K562 (cell line): ENCODE measurements at regions not wholly inside any gene's neighbourhood (a gene's known extent, or its start where the extent isn't known, plus 50 kb on each side); places are given as distances from the start of the nearest gene placed in this dataset.
A peak's percentile ranks its signal among the peaks of the same experiment; 100 is the strongest.

Experiments used
- ATAC-seq: fragments of 200-7000 bp; cut with Tn5 transposase; 3 replicates; pipeline ENCODE4 v1.9.1; 2020; ENCODE audit warnings: moderate library complexity
- BruUV-seq: library from RNA; stranded (reverse); fragments of 400-500 nt; replicated peaks from 2 replicates; lab custom pipeline; 2021; lab: Mats Ljungman, UMichigan
- CTCF ChIA-PET: fragments of 300-600 bp; formaldehyde crosslinking; extraction: SDS; loops from one replicate; lab custom pipeline; 2021; ENCODE audit warnings: low intra/inter-chr PET ratio; lab: Yijun Ruan, JAX
- POLR2A ChIA-PET: fragments of 300-600, 350-650 bp; sonication (Branson Sonifier 250); formaldehyde crosslinking; extraction: SDS; loops from one replicate; lab custom pipeline; 2021; ENCODE audit warnings: antibody characterized with exemption, inconsistent platforms; lab: Yijun Ruan, JAX
- DNase-seq, 4 experiments: peaks; one replicate each; pipeline versions ENCODE4 v3.0.0 to v3.0.0-alpha.2; 2011 to 2018; ENCODE audit warnings: low spot score in 3 of 4, mixed read lengths in 3 of 4; ENCODE audit errors: extremely low read depth in 1 of 4
- FAIRE-seq: peaks from 2 replicates; lab custom pipeline; 2011; peaks lifted over from hg19 to GRCh38; lab: Jason Lieb, UNC
- H2AFZ ChIP-seq: 2 replicates; pipeline ENCODE4 v1.6.0; 2011; ENCODE audit warnings: low read depth, low read length, control low read depth, inconsistent platforms
- H3K27ac ChIP-seq: fragments of 200-600 bp; 3 replicates; pipeline ENCODE4 v1.8.0; 2011; ENCODE audit warnings: low read depth, mild to moderate bottlenecking, control low read depth, inconsistent platforms, low read length, moderate library complexity, mixed read lengths; ENCODE audit errors: extremely low read depth
- H3K27me3 ChIP-seq, 2 experiments: fragments of 300-600 bp in 1 of 2; 2 replicates in 1 of 2; 3 replicates in 1 of 2; pipeline versions ENCODE4 v1.6.0 to v1.8.0; 2011; ENCODE audit warnings: inconsistent platforms in 2 of 2, low read length in 2 of 2, mild to moderate bottlenecking in 1 of 2, mixed read lengths in 1 of 2, moderate library complexity in 1 of 2; ENCODE audit not compliant: control insufficient read depth in 2 of 2, insufficient read depth in 2 of 2
- H3K36me3 ChIP-seq: fragments of 300-600 bp; 3 replicates; pipeline ENCODE4 v1.8.0; 2011; ENCODE audit warnings: mild to moderate bottlenecking, low read length, inconsistent platforms; ENCODE audit not compliant: control insufficient read depth, insufficient read depth
- H3K4me1 ChIP-seq, 2 experiments: fragments of 200-600 bp in 1 of 2; replicated peaks in 1 of 2; 2 replicates in 1 of 2; 3 replicates in 1 of 2; pipeline versions ENCODE4 v1.5.1 to v1.8.0; 2011; ENCODE audit warnings: inconsistent platforms in 2 of 2, low read length in 2 of 2, mild to moderate bottlenecking in 1 of 2, mixed read lengths in 1 of 2, moderate library complexity in 1 of 2; ENCODE audit not compliant: control insufficient read depth in 2 of 2, insufficient read depth in 2 of 2
- H3K4me2 ChIP-seq: 2 replicates; pipeline ENCODE4 v1.6.1; 2011; ENCODE audit warnings: low read length, control low read depth, inconsistent platforms, mixed read lengths; ENCODE audit not compliant: insufficient read depth
- H3K4me3 ChIP-seq: fragments of 200-600 bp; sonication (generic), shearing (Covaris generic); 2 replicates; pipeline ENCODE4 v1.5.1; 2016; ENCODE audit warnings: control low read depth, inconsistent platforms
- H3K79me2 ChIP-seq: fragments of 200-600 bp; 3 replicates; pipeline ENCODE4 v1.8.0; 2011; ENCODE audit warnings: low read length, inconsistent platforms; ENCODE audit not compliant: control insufficient read depth, insufficient read depth
- H3K9ac ChIP-seq, 2 experiments: 2 replicates each; pipeline versions ENCODE4 v1.6.0 to v1.6.1; 2011; ENCODE audit warnings: low read depth in 2 of 2, low read length in 2 of 2, control low read depth in 1 of 2, inconsistent platforms in 1 of 2, mild to moderate bottlenecking in 1 of 2, mixed read lengths in 1 of 2; ENCODE audit not compliant: insufficient read depth in 1 of 2
- H3K9me1 ChIP-seq: one replicate; pipeline ENCODE4 v1.6.0; 2011; ENCODE audit warnings: inconsistent platforms, mild to moderate bottlenecking, low read length, moderate library complexity; ENCODE audit not compliant: control insufficient read depth, insufficient read depth
- H3K9me3 ChIP-seq: replicated peaks from 2 replicates; pipeline ENCODE4 v1.5.1; 2011; ENCODE audit warnings: low read depth, low read length, inconsistent platforms; ENCODE audit not compliant: control insufficient read depth, insufficient read depth
- H4K20me1 ChIP-seq: replicated peaks from 2 replicates; pipeline ENCODE4 v1.6.1; 2011; ENCODE audit warnings: low read length, inconsistent platforms, mixed read lengths; ENCODE audit not compliant: control insufficient read depth, insufficient read depth
- CEBPG ChIP-seq, 3 experiments: fragments of 200-800 bp in 1 of 3; sonication (Bioruptor generic) in 1 of 3; sonication (generic) in 1 of 3; formaldehyde crosslinking in 1 of 3; IDR thresholded peaks in 2 of 3; conservative IDR thresholded peaks in 1 of 3; 2 replicates each; pipeline versions ENCODE4 v1.6.1 to v1.8.0; 2016 to 2022; ENCODE audit warnings: missing compliant biosample characterization in 2 of 3, missing genetic modification characterization in 2 of 3, mild to moderate bottlenecking in 1 of 3, missing genetic modification reagents in 1 of 3
- GATAD2A ChIP-seq: fragments of 450-650 bp; IDR thresholded peaks from 2 replicates; pipeline ENCODE4 v1.6.1; 2017
- KLF6 ChIP-seq: fragments of 250-450 bp; sonication (Bioruptor Pico); IDR thresholded peaks from 2 replicates; pipeline ENCODE4 v1.4.0; 2020; ENCODE audit warnings: mild to moderate bottlenecking, moderate library complexity, borderline replicate concordance
- PKNOX1 ChIP-seq: fragments of 450-650 bp; IDR thresholded peaks from 2 replicates; pipeline ENCODE4 v1.6.1; 2016
- RBM25 ChIP-seq: fragments of 200-400 bp; formaldehyde crosslinking; IDR thresholded peaks from 2 replicates; pipeline ENCODE4 v1.6.1; 2018; ENCODE audit warnings: low read length, low read depth, moderate library complexity; ENCODE audit not compliant: severe bottlenecking
- WGBS: fragments of 100-300 bp; shearing (Covaris generic); methylation state at CpG from one replicate; pipeline ENCODE4 v1.1.6; 2016; ENCODE audit warnings: low coverage, mixed read lengths; ENCODE audit not compliant: insufficient coverage; ENCODE audit errors: missing lambda C conversion rate; 5-methylcytosine and 5-hydroxymethylcytosine counted together
- in situ Hi-C: fragments of 300-500 bp; cut with MboI; formaldehyde crosslinking; loops from 4 replicates; pipeline ENCODE4 v1.15.0; 2018; ENCODE audit warnings: inconsistent platforms, mixed read lengths
- intact Hi-C: fragments of 100-400 bp; cut with micrococcal nuclease; formaldehyde crosslinking; loops from 2 replicates; pipeline ENCODE4 v1.14.2; 2022

GRCh38 chr20:46801003-46801702 lies 91.7 kb downstream of the SLC2A10 start:
- H3K27me3 ChIP-seq, result peaks cover 4 to 34% of the 10 kb centered on the region in 2 experiments; a peak in 4 of 5 replicates
- no peak overlapping the region for H3K4me3 ChIP-seq
- FAIRE-seq, result no peak
- H3K36me3 ChIP-seq, result no peaks in the 10 kb centered on the region
- ChIA-PET CTCF (no interaction called here), POLR2A (interaction anchor here (0.6 to 0.7 kb wide), 2 partner anchors 9 to 26 kb away, joined by 3 to 5 read pairs; no protein-coding TSS in a partner anchor)
- no TSS peak for BruUV-seq
- H3K9me3 ChIP-seq, result no peaks in the 10 kb centered on the region
- H3K79me2 ChIP-seq, result no peaks in the 10 kb centered on the region
- no peak overlapping the region for H3K4me2 ChIP-seq
- no peaks in the 10 kb centered on the region for H4K20me1 ChIP-seq
- no peaks in the 10 kb centered on the region; a peak in 1 of 5 replicates for H3K4me1 ChIP-seq
- in situ Hi-C loops, result no loop called here
- H3K9ac ChIP-seq, result no peak overlapping the region
- WGBS, result 2% methylated on average over 12 of the region's 12 CpGs
- no peak overlapping the region for H2AFZ ChIP-seq
- intact Hi-C loops, result no loop called here
- TF ChIP-seq RBM25, result peak; percentile 27
- TF ChIP-seq GATAD2A, result no peak
- TF ChIP-seq KLF6 (CRISPR knock-in tag), result no peak
- TF ChIP-seq PKNOX1, result peak; percentile 56
- no peak for TF ChIP-seq CEBPG (CRISPR knock-in tag; IDR thresholded peaks at IDR 0.05)
- TF ChIP-seq CEBPG (tag; conservative IDR thresholded peaks at IDR 0.05 in 1 of 2, IDR thresholded peaks at IDR 0.05 in 1 of 2), result peak in 1 of 2 experiments; percentile 31; a peak in 1 of 4 replicates
- no peaks in the 10 kb centered on the region for H3K9me1 ChIP-seq
- DNase-seq, result no peak
- no peak for ATAC-seq
- no peak overlapping the region for H3K27ac ChIP-seq
